Panc1 (cell line): ENCODE measurements at regions not wholly inside any gene's neighbourhood (a gene's known extent, or its start where the extent isn't known, plus 50 kb on each side); places are given as distances from the start of the nearest gene placed in this dataset.

Source experiments
- POLR2AphosphoS5 ChIP-seq: IDR thresholded peaks from 2 replicates; pipeline ENCODE4 v1.6.1; 2012; ENCODE audit warnings: mild to moderate bottlenecking, low read depth, low read length, moderate library complexity
- SIN3A ChIP-seq: IDR thresholded peaks from 2 replicates; pipeline ENCODE4 v1.6.1; 2012; ENCODE audit warnings: low read depth, mild to moderate bottlenecking, low read length, moderate library complexity, borderline replicate concordance; ENCODE audit not compliant: insufficient read depth
- TCF7L2 ChIP-seq: IDR thresholded peaks from 2 replicates; pipeline ENCODE4 v1.6.1; 2011; ENCODE audit warnings: mild to moderate bottlenecking, low read depth, low read length, inconsistent platforms
- TF ChIP-seq, protein P1 (sequence below): fragments of 450-650 bp; IDR thresholded peaks from 2 replicates; pipeline ENCODE4 v1.5.1; 2017; ENCODE audit warnings: mild to moderate bottlenecking
- TF ChIP-seq, protein P2 (sequence below), 2 experiments: IDR thresholded peaks; 2 replicates each; pipeline ENCODE4 v1.6.1; 2011 to 2012; ENCODE audit warnings: low read depth in 2 of 2, control low read depth in 1 of 2, low read length in 1 of 2, mild to moderate bottlenecking in 1 of 2, moderate library complexity in 1 of 2; ENCODE audit not compliant: insufficient read depth in 1 of 2

DNA sequence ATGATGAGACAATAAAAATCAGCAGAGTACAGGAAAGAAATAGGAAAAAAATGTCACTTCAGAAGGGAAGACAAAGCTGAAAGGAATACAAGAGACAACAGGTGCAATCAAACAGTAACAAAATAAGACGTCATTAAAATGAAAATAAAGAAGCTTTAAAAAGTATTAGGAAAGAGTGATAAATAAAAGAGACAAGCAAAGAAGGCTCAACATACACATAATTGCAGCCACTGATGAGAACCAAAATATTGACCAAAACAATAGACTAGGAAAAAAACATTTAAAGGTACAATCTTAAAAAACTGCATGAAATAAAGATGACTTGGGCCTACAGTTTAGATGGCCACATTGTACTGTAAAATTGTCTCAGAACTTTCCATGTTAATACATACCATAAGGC lies 160.5 kb upstream of the MINDY3 start:
- no peak for TF ChIP-seq POLR2AphosphoS5
- TF ChIP-seq, protein P1, sequence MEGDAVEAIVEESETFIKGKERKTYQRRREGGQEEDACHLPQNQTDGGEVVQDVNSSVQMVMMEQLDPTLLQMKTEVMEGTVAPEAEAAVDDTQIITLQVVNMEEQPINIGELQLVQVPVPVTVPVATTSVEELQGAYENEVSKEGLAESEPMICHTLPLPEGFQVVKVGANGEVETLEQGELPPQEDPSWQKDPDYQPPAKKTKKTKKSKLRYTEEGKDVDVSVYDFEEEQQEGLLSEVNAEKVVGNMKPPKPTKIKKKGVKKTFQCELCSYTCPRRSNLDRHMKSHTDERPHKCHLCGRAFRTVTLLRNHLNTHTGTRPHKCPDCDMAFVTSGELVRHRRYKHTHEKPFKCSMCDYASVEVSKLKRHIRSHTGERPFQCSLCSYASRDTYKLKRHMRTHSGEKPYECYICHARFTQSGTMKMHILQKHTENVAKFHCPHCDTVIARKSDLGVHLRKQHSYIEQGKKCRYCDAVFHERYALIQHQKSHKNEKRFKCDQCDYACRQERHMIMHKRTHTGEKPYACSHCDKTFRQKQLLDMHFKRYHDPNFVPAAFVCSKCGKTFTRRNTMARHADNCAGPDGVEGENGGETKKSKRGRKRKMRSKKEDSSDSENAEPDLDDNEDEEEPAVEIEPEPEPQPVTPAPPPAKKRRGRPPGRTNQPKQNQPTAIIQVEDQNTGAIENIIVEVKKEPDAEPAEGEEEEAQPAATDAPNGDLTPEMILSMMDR: no peak
- TF ChIP-seq, protein P2, sequence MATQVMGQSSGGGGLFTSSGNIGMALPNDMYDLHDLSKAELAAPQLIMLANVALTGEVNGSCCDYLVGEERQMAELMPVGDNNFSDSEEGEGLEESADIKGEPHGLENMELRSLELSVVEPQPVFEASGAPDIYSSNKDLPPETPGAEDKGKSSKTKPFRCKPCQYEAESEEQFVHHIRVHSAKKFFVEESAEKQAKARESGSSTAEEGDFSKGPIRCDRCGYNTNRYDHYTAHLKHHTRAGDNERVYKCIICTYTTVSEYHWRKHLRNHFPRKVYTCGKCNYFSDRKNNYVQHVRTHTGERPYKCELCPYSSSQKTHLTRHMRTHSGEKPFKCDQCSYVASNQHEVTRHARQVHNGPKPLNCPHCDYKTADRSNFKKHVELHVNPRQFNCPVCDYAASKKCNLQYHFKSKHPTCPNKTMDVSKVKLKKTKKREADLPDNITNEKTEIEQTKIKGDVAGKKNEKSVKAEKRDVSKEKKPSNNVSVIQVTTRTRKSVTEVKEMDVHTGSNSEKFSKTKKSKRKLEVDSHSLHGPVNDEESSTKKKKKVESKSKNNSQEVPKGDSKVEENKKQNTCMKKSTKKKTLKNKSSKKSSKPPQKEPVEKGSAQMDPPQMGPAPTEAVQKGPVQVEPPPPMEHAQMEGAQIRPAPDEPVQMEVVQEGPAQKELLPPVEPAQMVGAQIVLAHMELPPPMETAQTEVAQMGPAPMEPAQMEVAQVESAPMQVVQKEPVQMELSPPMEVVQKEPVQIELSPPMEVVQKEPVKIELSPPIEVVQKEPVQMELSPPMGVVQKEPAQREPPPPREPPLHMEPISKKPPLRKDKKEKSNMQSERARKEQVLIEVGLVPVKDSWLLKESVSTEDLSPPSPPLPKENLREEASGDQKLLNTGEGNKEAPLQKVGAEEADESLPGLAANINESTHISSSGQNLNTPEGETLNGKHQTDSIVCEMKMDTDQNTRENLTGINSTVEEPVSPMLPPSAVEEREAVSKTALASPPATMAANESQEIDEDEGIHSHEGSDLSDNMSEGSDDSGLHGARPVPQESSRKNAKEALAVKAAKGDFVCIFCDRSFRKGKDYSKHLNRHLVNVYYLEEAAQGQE (IDR thresholded peaks at IDR 0.05; ENCODE audit: insufficient read depth in 1 of 2, low read depth in 2 of 2, low read length in 1 of 2): no peak
- TF ChIP-seq TCF7L2: no peak
- TF ChIP-seq SIN3A: no peak
